Activated naive CD4-positive, alpha-beta T cell treated with anti-CD3 and anti-CD28 coated beads, Interleukin-2, amount 10 ng/mL, durations not matched to agents 7 days and 5 days (primary cell): ENCODE measurements at regions not wholly inside any gene's neighbourhood (a gene's known extent, or its start where the extent isn't known, plus 50 kb on each side); places are given as distances from the start of the nearest gene placed in this dataset.

Source experiments
- CTCF ChIA-PET: fragments of 350-600 bp; sonication (Branson Sonifier 250); formaldehyde crosslinking; loops from one replicate; lab custom pipeline; 2021; ENCODE audit warnings: antibody characterized with exemption; lab: Charles Lee
- DNase-seq: peaks from one replicate; pipeline ENCODE4 v3.0.0-alpha.2; 2020
- H3K27ac Mint-ChIP-seq: one replicate; pipeline ENCODE4 v1.8.0; 2021; ENCODE audit warnings: mild to moderate bottlenecking, moderate library complexity, mixed read lengths
- H3K27me3 Mint-ChIP-seq: one replicate; pipeline ENCODE4 v1.8.0; 2021; ENCODE audit warnings: mild to moderate bottlenecking, mixed read lengths
- H3K36me3 Mint-ChIP-seq: one replicate; pipeline ENCODE4 v1.8.0; 2021; ENCODE audit warnings: mixed read lengths
- H3K4me1 Mint-ChIP-seq: one replicate; pipeline ENCODE4 v1.8.0; 2021; ENCODE audit warnings: mixed read lengths
- H3K4me3 Mint-ChIP-seq: one replicate; pipeline ENCODE4 v1.8.0; 2021; ENCODE audit warnings: mild to moderate bottlenecking, moderate library complexity, mixed read lengths
- H3K9me3 Mint-ChIP-seq: one replicate; pipeline ENCODE4 v1.8.0; 2021; ENCODE audit warnings: mixed read lengths

GRCh38 chr5:157925786-157926671 lies 67.1 kb upstream of the CLINT1 start:
- no peak overlapping the region for H3K4me3 Mint-ChIP-seq
- no peaks in the 10 kb centered on the region for H3K36me3 Mint-ChIP-seq
- H3K4me1 Mint-ChIP-seq, result no peaks in the 10 kb centered on the region
- CTCF ChIA-PET, result no interaction called here
- H3K27me3 Mint-ChIP-seq, result peaks cover 14% of the 10 kb centered on the region
- DNase-seq, result no peak
- no peaks in the 10 kb centered on the region for H3K9me3 Mint-ChIP-seq
- no peak overlapping the region for H3K27ac Mint-ChIP-seq

- Mint-ChIP-seq H3K36me3 (no peaks in the 10 kb centered on the region), H3K27ac (no peak overlapping the region), H3K27me3 (peaks cover 14% of the 10 kb centered on the region), H3K4me1 (peaks cover 4% of the 10 kb centered on the region), H3K4me3 (no peak overlapping the region), H3K9me3 (no peaks in the 10 kb centered on the region)
- CTCF ChIA-PET, result interaction anchor here (1.7 kb wide), 1 partner anchor 24 kb away, joined by 5 read pairs; no protein-coding TSS in a partner anchor
- DNase-seq, result no peak
Observed at GRCh38 chr5:157924931-157925729, 66.2 kb upstream of the CLINT1 start.

- CTCF ChIA-PET, result interaction anchor here (1.7 kb wide), 1 partner anchor 24 kb away, joined by 5 read pairs; no protein-coding TSS in a partner anchor
Observed at GRCh38 chr5:157924490-157924889, 65.5 kb upstream of the CLINT1 start.

GRCh38 chr5:157923765-157924164 lies 64.8 kb upstream of the CLINT1 start:
- peaks cover 14% of the 10 kb centered on the region for H3K27me3 Mint-ChIP-seq
- no peaks in the 10 kb centered on the region for H3K36me3 Mint-ChIP-seq
- no peaks in the 10 kb centered on the region for H3K9me3 Mint-ChIP-seq
- peaks cover 17% of the 10 kb centered on the region for H3K4me1 Mint-ChIP-seq
- CTCF ChIA-PET, result interaction anchor here (1.6 to 1.7 kb wide), 2 partner anchors 25 to 68 kb away, joined by 4 to 5 read pairs; no protein-coding TSS in a partner anchor
- DNase-seq, result no peak
- no peak overlapping the region for H3K4me3 Mint-ChIP-seq
- no peak overlapping the region for H3K27ac Mint-ChIP-seq

More at GRCh38 chr5:157924490-157924889, 65.5 kb upstream of the CLINT1 start:
- Mint-ChIP-seq H3K4me3 (no peak overlapping the region), H3K27me3 (peaks cover 14% of the 10 kb centered on the region), H3K4me1 (peaks cover 10% of the 10 kb centered on the region), H3K27ac (no peak overlapping the region), H3K36me3 (no peaks in the 10 kb centered on the region), H3K9me3 (no peaks in the 10 kb centered on the region)
- no peak for DNase-seq

GRCh38 chr5:157922026-157922425 lies 63.1 kb upstream of the CLINT1 start:
- DNase-seq, result no peak
- no peaks in the 10 kb centered on the region for H3K36me3 Mint-ChIP-seq
- H3K9me3 Mint-ChIP-seq, result no peaks in the 10 kb centered on the region
- no peak overlapping the region for H3K27ac Mint-ChIP-seq
- CTCF ChIA-PET, result interaction anchor here (2.0 kb wide), 1 partner anchor 27 kb away, joined by 7 read pairs; no protein-coding TSS in a partner anchor
- H3K27me3 Mint-ChIP-seq, result peaks cover 14% of the 10 kb centered on the region
- peaks cover 32% of the 10 kb centered on the region for H3K4me1 Mint-ChIP-seq
- no peak overlapping the region for H3K4me3 Mint-ChIP-seq

GRCh38 chr5:157920828-157921170 lies 61.9 kb upstream of the CLINT1 start:
- peaks cover 32% of the 10 kb centered on the region for H3K4me1 Mint-ChIP-seq
- no peaks in the 10 kb centered on the region for H3K36me3 Mint-ChIP-seq
- H3K27me3 Mint-ChIP-seq, result peaks cover 10% of the 10 kb centered on the region
- no peaks in the 10 kb centered on the region for H3K9me3 Mint-ChIP-seq
- DNase-seq, result no peak
- no peak overlapping the region for H3K4me3 Mint-ChIP-seq
- H3K27ac Mint-ChIP-seq, result no peak overlapping the region
- CTCF ChIA-PET, result interaction anchor here (0.8 to 2.2 kb wide), 4 partner anchors 29 to 160 kb away, joined by 3 to 7 read pairs (median 6); no protein-coding TSS in a partner anchor

GRCh38 chr5:157918811-157919742 lies 60.1 kb upstream of the CLINT1 start:
- H3K4me3 Mint-ChIP-seq, result peak overlapping the region; percentile 61
- CTCF ChIA-PET, result interaction anchor here (0.7 to 4.8 kb wide), 12 partner anchors 12 to 250 kb away, joined by 3 to 25 read pairs (median 5); no protein-coding TSS in a partner anchor
- H3K4me1 Mint-ChIP-seq, result peaks cover 32% of the 10 kb centered on the region
- H3K36me3 Mint-ChIP-seq, result no peaks in the 10 kb centered on the region
- H3K9me3 Mint-ChIP-seq, result no peaks in the 10 kb centered on the region
- DNase-seq, result peak; percentile 37
- H3K27me3 Mint-ChIP-seq, result peaks cover 3% of the 10 kb centered on the region
- H3K27ac Mint-ChIP-seq, result peak overlapping the region; percentile 79

- Mint-ChIP-seq H3K27ac (peak overlapping the region; percentile 79), H3K4me3 (no peak overlapping the region)
Observed at GRCh38 chr5:157917899-157918809, 59.2 kb upstream of the CLINT1 start.

GRCh38 chr5:157917491-157917890 lies 58.5 kb upstream of the CLINT1 start:
- Mint-ChIP-seq H3K27me3 (peaks cover 3% of the 10 kb centered on the region), H3K4me3 (no peak overlapping the region), H3K4me1 (peaks cover 32% of the 10 kb centered on the region), H3K27ac (peak overlapping the region; percentile 57), H3K36me3 (no peaks in the 10 kb centered on the region), H3K9me3 (no peaks in the 10 kb centered on the region)
- DNase-seq, result no peak
- CTCF ChIA-PET, result interaction anchor here (0.8 to 4.8 kb wide), 8 partner anchors 19 to 105 kb away, joined by 3 to 25 read pairs (median 7); partner anchors contain the start of gene CLINT1

More at GRCh38 chr5:157917899-157918809, 59.2 kb upstream of the CLINT1 start:
- Mint-ChIP-seq H3K4me1 (peaks cover 32% of the 10 kb centered on the region), H3K27me3 (no peaks in the 10 kb centered on the region), H3K36me3 (no peaks in the 10 kb centered on the region), H3K9me3 (no peaks in the 10 kb centered on the region)
- DNase-seq, result peak; percentile 75
- CTCF ChIA-PET, result interaction anchor here (0.7 to 4.8 kb wide), 13 partner anchors 11 to 249 kb away, joined by 3 to 25 read pairs (median 5); partner anchors contain the start of gene CLINT1

- Mint-ChIP-seq H3K36me3 (no peaks in the 10 kb centered on the region), H3K4me1 (peaks cover 30% of the 10 kb centered on the region), H3K9me3 (no peaks in the 10 kb centered on the region), H3K27ac (no peak overlapping the region), H3K27me3 (peaks cover 3% of the 10 kb centered on the region), H3K4me3 (no peak overlapping the region)
- CTCF ChIA-PET, result interaction anchor here (0.6 to 4.8 kb wide), 6 partner anchors 34 to 215 kb away, joined by 3 to 25 read pairs (median 6); no protein-coding TSS in a partner anchor
- DNase-seq, result no peak
Observed at GRCh38 chr5:157915638-157916037, 56.7 kb upstream of the CLINT1 start.

- CTCF ChIA-PET, result interaction anchor here (0.7 to 4.8 kb wide), 3 partner anchors 17 to 96 kb away, joined by 3 to 25 read pairs (median 9); no protein-coding TSS in a partner anchor
- peaks cover 3% of the 10 kb centered on the region for H3K27me3 Mint-ChIP-seq
- H3K27ac Mint-ChIP-seq, result no peak overlapping the region
- no peaks in the 10 kb centered on the region for H3K36me3 Mint-ChIP-seq
- peaks cover 19% of the 10 kb centered on the region for H3K4me1 Mint-ChIP-seq
- no peaks in the 10 kb centered on the region for H3K9me3 Mint-ChIP-seq
- no peak for DNase-seq
- H3K4me3 Mint-ChIP-seq, result no peak overlapping the region
Observed at GRCh38 chr5:157914151-157914788, 55.3 kb upstream of the CLINT1 start.

GRCh38 chr5:157913575-157913974 lies 54.6 kb upstream of the CLINT1 start:
- H3K27ac Mint-ChIP-seq, result no peak overlapping the region
- no peak for DNase-seq
- CTCF ChIA-PET, result interaction anchor here (0.7 kb wide), 1 partner anchor 18 kb away, joined by 3 read pairs; no protein-coding TSS in a partner anchor
- peaks cover 12% of the 10 kb centered on the region for H3K4me1 Mint-ChIP-seq
- H3K36me3 Mint-ChIP-seq, result no peaks in the 10 kb centered on the region
- no peaks in the 10 kb centered on the region for H3K9me3 Mint-ChIP-seq
- peaks cover 5% of the 10 kb centered on the region for H3K27me3 Mint-ChIP-seq
- H3K4me3 Mint-ChIP-seq, result no peak overlapping the region
